OCI-LY7 (cell line): ENCODE measurements at regions not wholly inside any gene's neighbourhood (a gene's known extent, or its start where the extent isn't known, plus 50 kb on each side); places are given as distances from the start of the nearest gene placed in this dataset. TPM values are rescaled to one million over a fixed set of nuclear protein-coding genes. Genes with fewer than 3 reads are reported as not detected.
"Not testable (repeated sequence)": the region's sequence is repeated elsewhere in the genome, so short reads cannot be mapped to it uniquely, and the experiment has no call there.

Source experiments
- BruUV-seq: library from RNA; stranded (reverse); fragments of 400-500 nt; replicated peaks from 2 replicates; lab custom pipeline; 2021; lab: Mats Ljungman, UMichigan
- CTCF ChIA-PET: fragments of 300-600 bp; sonication (Branson Sonifier 250); formaldehyde crosslinking; loops from one replicate; lab custom pipeline; 2022; ENCODE audit warnings: antibody characterized with exemption; ENCODE audit not compliant: unreplicated experiment; lab: Charles Lee
- POLR2A ChIA-PET: fragments of 300-600 bp; sonication (Branson Sonifier 250); formaldehyde crosslinking; loops from one replicate; lab custom pipeline; 2022; ENCODE audit warnings: antibody characterized with exemption; lab: Charles Lee
- DNase-seq: peaks from one replicate; pipeline ENCODE4 v3.0.0-alpha.2; 2015; ENCODE audit warnings: low spot score
- H2AFZ ChIP-seq: fragments of 200-600 bp; sonication (generic), shearing (Covaris generic); 2 replicates; pipeline ENCODE4 v1.6.1; 2014; ENCODE audit warnings: mild to moderate bottlenecking, antibody characterized with exemption, low read length, moderate library complexity
- H3K27ac ChIP-seq: fragments of 200-600 bp; sonication (generic); 2 replicates; pipeline ENCODE4 v1.5.1; 2014; ENCODE audit warnings: mixed run types, low read depth, mild to moderate bottlenecking, moderate library complexity, low read length, inconsistent platforms; ENCODE audit not compliant: poor library complexity, severe bottlenecking
- H3K36me3 ChIP-seq: fragments of 200-600 bp; sonication (generic); 2 replicates; pipeline ENCODE4 v1.6.1; 2014; ENCODE audit warnings: mild to moderate bottlenecking, antibody characterized with exemption, low read length, moderate library complexity, mixed read lengths; ENCODE audit not compliant: insufficient read depth
- H3K4me1 ChIP-seq: fragments of 200-600 bp; sonication (generic); 2 replicates; pipeline ENCODE4 v1.5.1; 2014; ENCODE audit warnings: mild to moderate bottlenecking, low read length; ENCODE audit not compliant: insufficient read depth, poor library complexity, severe bottlenecking
- H3K4me2 ChIP-seq: fragments of 200-600 bp; sonication (generic); 2 replicates; pipeline ENCODE4 v1.6.1; 2014; ENCODE audit warnings: mild to moderate bottlenecking, low read length
- H3K4me3 ChIP-seq: fragments of 200-600 bp; sonication (generic); 2 replicates; pipeline ENCODE4 v1.5.1; 2014; ENCODE audit warnings: mild to moderate bottlenecking, low read depth, low read length; ENCODE audit not compliant: poor library complexity, severe bottlenecking
- H3K79me2 ChIP-seq: fragments of 200-600 bp; sonication (generic); 2 replicates; pipeline ENCODE4 v1.6.1; 2016; ENCODE audit warnings: low read depth, mild to moderate bottlenecking, low read length, moderate library complexity, mixed read lengths; ENCODE audit not compliant: insufficient read depth
- H3K9me2 ChIP-seq: fragments of 200-600 bp; sonication (generic); 2 replicates; pipeline ENCODE4 v1.6.1; 2016; ENCODE audit warnings: mild to moderate bottlenecking, low read length, mixed read lengths; ENCODE audit not compliant: insufficient read depth
- H3K9me3 ChIP-seq: fragments of 200-600 bp; sonication (generic); 2 replicates; pipeline ENCODE4 v1.6.1; 2014; ENCODE audit warnings: mild to moderate bottlenecking, mixed run types, low read length, mixed read lengths
- H4K20me1 ChIP-seq: fragments of 200-600 bp; sonication (generic); 2 replicates; pipeline ENCODE4 v1.6.1; 2014; ENCODE audit warnings: mild to moderate bottlenecking, antibody characterized with exemption, low read length, moderate library complexity, mixed read lengths; ENCODE audit not compliant: insufficient read depth
- CTCF ChIP-seq: fragments of 200-600 bp; sonication (generic); conservative IDR thresholded peaks from 2 replicates; pipeline ENCODE4 v1.5.1; 2014; ENCODE audit warnings: mild to moderate bottlenecking, antibody characterized with exemption, low read length, moderate library complexity, mixed read lengths
- EZH2phosphoT487 ChIP-seq: fragments of 200-600 bp; sonication (generic); IDR thresholded peaks from 2 replicates; pipeline ENCODE4 v1.6.1; 2018; ENCODE audit warnings: low read depth, borderline replicate concordance, mild to moderate bottlenecking, mixed run types, antibody characterized with exemption, low read length, moderate library complexity, mixed read lengths
- intact Hi-C: fragments of 100-400 bp; cut with micrococcal nuclease; formaldehyde crosslinking; loops from one replicate; pipeline ENCODE4 v1.10.0; 2022; ENCODE audit not compliant: unreplicated experiment
- microRNA-seq: library from miRNA; unstranded; fragments of <30 nt; microRNA quantifications from one replicate; pipeline ENCODE4 v1.2.0, GENCODE V29; 2022; ENCODE audit warnings: borderline replicate concordance
- small RNA-seq: library from RNA; depleted of rRNA; stranded (forward); fragments of <200 nt; gene quantifications from one replicate; pipeline ENCODE3, GENCODE V24; 2014

DNA sequence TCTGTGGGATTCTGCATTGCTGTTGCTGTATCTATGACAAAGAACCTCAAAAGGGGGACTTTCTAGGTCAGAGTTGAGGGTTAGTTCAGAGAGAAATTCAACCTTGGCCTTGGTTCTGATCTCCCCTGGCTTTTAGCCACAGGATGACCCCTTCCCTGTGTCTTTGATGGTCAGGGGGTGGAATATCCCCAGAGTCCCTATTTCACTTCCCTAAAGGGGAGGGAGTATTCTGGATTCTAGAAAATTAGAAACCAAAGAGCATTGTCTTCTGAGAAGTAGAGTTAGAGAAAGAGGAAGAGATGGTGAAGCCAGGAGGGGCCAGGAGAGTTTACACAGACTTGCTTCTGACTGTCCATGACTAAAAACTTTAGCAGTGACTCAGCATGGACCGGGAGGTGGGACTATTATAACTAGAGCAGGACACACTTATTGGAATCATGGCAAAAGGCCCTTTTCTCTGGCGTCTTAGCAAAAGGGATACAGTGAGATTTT, 56.2 kb upstream of the LPAR1 start:
- Histone ChIP-seq H3K9me2 (no peaks in the 10 kb centered on the region), H3K9me3 (no peaks in the 10 kb centered on the region), H3K4me2 (no peak overlapping the region), H4K20me1 (no peaks in the 10 kb centered on the region), H3K79me2 (no peaks in the 10 kb centered on the region), H2AFZ (no peak overlapping the region), H3K4me1 (no peaks in the 10 kb centered on the region), H3K36me3 (no peaks in the 10 kb centered on the region), H3K27ac (no peak overlapping the region), H3K4me3 (no peak overlapping the region)
- no peak for DNase-seq
- CTCF ChIA-PET: no interaction called here
- POLR2A ChIA-PET: no interaction called here
- TF ChIP-seq CTCF: no peak
- TF ChIP-seq EZH2phosphoT487: no peak
- intact Hi-C loops: no loop called here
- no TSS peak for BruUV-seq

DNA sequence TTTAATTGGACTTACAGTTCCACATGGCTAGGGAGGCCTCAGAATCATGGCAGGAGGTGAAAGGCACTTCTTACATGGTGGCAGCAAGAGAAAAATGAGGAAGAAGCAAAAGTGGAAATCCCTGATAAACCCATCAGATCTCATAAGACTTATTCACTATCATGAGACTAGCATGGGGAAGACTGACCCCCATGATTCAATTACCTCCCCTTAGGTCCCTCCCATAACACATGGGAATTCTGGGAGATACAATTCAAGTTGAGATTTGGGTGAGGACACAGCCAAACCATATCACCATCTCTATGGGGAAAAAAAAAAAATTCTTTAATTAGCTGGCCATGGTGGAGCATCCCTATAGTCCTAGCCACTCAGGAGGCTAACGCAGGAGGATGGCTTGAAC, 53.9 kb upstream of the LPAR1 start:
- H3K4me2 ChIP-seq, intact Hi-C loops, CTCF ChIA-PET, H3K9me3 ChIP-seq, H2AFZ ChIP-seq, DNase-seq, H3K9me2 ChIP-seq, H3K79me2 ChIP-seq, H4K20me1 ChIP-seq, H3K4me3 ChIP-seq, H3K36me3 ChIP-seq, H3K4me1 ChIP-seq, BruUV-seq, H3K27ac ChIP-seq: not testable (repeated sequence)
- POLR2A ChIA-PET: interaction anchor here (0.7 to 0.8 kb wide), 2 partner anchors 23 to 379 kb away, joined by 3 to 6 read pairs; no protein-coding TSS in a partner anchor

Small RNAs in the stretch of these regions (microRNA-seq; reads per million reads assigned to microRNA genes)
- not detected for gene MIR7702

Small RNAs in the stretch of these regions (small RNA-seq; reads per million reads assigned to genes)
- not detected for gene MIR7702
- 0.21 reads per million for gene RNY4P18
